HL-60 (cell line): ENCODE measurements at regions not wholly inside any gene's neighbourhood (a gene's known extent, or its start where the extent isn't known, plus 50 kb on each side); places are given as distances from the start of the nearest gene placed in this dataset.

ENCODE experiments used
- DNase-seq, 2 experiments: peaks; one replicate each; pipeline ENCODE4 v3.0.0-alpha.2; 2010 to 2020; ENCODE audit warnings: low read depth in 1 of 2, low spot score in 1 of 2
- H3K27ac ChIP-seq: fragments of 250-450 bp; sonication (Bioruptor Pico); replicated peaks from 2 replicates; pipeline ENCODE4 v1.5.1; 2020; ENCODE audit warnings: mild to moderate bottlenecking, moderate library complexity
- H3K27me3 ChIP-seq: fragments of 250-450 bp; sonication (Bioruptor Pico); 2 replicates; pipeline ENCODE4 v1.5.1; 2021; ENCODE audit warnings: mild to moderate bottlenecking, moderate library complexity; ENCODE audit not compliant: insufficient read depth, poor library complexity, severe bottlenecking
- H3K4me3 ChIP-seq: replicated peaks from 2 replicates; pipeline ENCODE4 v1.5.1; 2011; ENCODE audit warnings: mild to moderate bottlenecking, control low read depth, low read length; ENCODE audit not compliant: insufficient read depth
- GABPA ChIP-seq: IDR thresholded peaks from 2 replicates; pipeline ENCODE4 v1.6.1; 2012; ENCODE audit warnings: low read depth
- POLR2AphosphoS5 ChIP-seq: IDR thresholded peaks from 2 replicates; pipeline ENCODE4 v1.6.1; 2012; ENCODE audit warnings: low read depth
- SPI1 ChIP-seq: IDR thresholded peaks from 2 replicates; pipeline ENCODE4 v1.6.1; 2012; ENCODE audit warnings: low read depth, mild to moderate bottlenecking, borderline replicate concordance
- TF ChIP-seq, protein P1 (sequence below): IDR thresholded peaks from 2 replicates; pipeline ENCODE4 v1.6.1; 2012; ENCODE audit warnings: low read depth; ENCODE audit not compliant: insufficient replicate concordance
- TF ChIP-seq, protein P2 (sequence below): IDR thresholded peaks from one replicate; pipeline ENCODE4 v1.5.1; 2011; ENCODE audit warnings: low read length, control low read depth, inconsistent platforms; ENCODE audit not compliant: insufficient read depth

DNA sequence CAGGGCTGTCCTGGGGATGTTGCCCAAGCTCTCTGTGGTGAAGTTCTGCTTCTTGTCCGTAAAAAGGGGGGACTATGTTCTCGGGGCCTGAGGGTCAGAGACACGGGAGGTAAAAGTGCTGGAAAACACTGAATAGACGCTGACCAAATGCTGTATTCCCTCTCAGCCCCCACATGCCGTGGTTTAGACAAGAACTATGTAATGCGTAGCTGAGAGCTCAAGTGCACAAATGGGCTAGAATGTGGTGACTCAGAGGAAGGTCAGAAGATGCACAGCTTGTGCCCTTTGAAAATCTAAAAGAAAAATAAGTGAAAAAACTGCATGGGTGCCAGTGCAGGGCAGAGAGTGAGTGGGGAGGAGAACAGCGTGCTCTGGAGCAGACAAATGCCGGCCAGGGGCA lies 80.3 kb upstream of the MAP4K4 start:
- Histone ChIP-seq H3K4me3 (no peak overlapping the region), H3K27ac (no peak overlapping the region), H3K27me3 (no peaks in the 10 kb centered on the region)
- DNase-seq, result no peak
- TF ChIP-seq, protein P1, sequence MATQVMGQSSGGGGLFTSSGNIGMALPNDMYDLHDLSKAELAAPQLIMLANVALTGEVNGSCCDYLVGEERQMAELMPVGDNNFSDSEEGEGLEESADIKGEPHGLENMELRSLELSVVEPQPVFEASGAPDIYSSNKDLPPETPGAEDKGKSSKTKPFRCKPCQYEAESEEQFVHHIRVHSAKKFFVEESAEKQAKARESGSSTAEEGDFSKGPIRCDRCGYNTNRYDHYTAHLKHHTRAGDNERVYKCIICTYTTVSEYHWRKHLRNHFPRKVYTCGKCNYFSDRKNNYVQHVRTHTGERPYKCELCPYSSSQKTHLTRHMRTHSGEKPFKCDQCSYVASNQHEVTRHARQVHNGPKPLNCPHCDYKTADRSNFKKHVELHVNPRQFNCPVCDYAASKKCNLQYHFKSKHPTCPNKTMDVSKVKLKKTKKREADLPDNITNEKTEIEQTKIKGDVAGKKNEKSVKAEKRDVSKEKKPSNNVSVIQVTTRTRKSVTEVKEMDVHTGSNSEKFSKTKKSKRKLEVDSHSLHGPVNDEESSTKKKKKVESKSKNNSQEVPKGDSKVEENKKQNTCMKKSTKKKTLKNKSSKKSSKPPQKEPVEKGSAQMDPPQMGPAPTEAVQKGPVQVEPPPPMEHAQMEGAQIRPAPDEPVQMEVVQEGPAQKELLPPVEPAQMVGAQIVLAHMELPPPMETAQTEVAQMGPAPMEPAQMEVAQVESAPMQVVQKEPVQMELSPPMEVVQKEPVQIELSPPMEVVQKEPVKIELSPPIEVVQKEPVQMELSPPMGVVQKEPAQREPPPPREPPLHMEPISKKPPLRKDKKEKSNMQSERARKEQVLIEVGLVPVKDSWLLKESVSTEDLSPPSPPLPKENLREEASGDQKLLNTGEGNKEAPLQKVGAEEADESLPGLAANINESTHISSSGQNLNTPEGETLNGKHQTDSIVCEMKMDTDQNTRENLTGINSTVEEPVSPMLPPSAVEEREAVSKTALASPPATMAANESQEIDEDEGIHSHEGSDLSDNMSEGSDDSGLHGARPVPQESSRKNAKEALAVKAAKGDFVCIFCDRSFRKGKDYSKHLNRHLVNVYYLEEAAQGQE, result no peak
- TF ChIP-seq SPI1 (no peak), POLR2AphosphoS5 (no peak), GABPA (no peak)
- TF ChIP-seq, protein P2, sequence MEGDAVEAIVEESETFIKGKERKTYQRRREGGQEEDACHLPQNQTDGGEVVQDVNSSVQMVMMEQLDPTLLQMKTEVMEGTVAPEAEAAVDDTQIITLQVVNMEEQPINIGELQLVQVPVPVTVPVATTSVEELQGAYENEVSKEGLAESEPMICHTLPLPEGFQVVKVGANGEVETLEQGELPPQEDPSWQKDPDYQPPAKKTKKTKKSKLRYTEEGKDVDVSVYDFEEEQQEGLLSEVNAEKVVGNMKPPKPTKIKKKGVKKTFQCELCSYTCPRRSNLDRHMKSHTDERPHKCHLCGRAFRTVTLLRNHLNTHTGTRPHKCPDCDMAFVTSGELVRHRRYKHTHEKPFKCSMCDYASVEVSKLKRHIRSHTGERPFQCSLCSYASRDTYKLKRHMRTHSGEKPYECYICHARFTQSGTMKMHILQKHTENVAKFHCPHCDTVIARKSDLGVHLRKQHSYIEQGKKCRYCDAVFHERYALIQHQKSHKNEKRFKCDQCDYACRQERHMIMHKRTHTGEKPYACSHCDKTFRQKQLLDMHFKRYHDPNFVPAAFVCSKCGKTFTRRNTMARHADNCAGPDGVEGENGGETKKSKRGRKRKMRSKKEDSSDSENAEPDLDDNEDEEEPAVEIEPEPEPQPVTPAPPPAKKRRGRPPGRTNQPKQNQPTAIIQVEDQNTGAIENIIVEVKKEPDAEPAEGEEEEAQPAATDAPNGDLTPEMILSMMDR, result no peak

DNA sequence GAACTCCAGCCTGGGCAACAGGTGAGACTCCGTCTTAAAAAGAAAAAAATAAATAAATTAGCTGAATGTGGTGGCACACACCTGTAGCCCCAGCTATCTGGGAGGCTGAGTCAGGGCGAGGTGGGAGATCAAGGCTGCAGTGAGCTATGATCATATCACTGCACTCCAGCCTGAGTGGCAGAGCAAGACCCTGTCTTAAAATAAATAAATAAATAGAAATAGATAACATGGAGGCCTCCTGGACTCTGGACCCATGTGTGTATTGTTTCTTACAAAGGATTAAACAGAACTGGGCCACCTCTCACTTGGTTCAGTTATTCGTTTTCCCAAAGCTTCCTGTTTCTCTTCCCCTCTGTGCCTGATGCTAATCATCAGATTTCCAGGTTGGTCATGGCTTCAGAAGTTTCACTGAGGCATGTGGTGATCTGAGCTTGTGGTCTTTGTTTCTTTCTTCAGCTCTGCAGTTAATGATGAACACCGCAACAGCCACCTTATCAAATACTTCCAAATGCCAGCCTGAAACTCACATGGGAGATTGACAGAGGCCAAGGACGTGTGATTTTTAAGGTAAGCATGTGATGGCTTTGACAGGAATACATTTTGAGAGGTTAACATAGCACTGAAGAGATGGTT lies 83.3 kb upstream of the MAP4K4 start:
- Histone ChIP-seq H3K4me3 (no peak overlapping the region), H3K27me3 (no peaks in the 10 kb centered on the region), H3K27ac (no peak overlapping the region)
- TF ChIP-seq, protein P1, result no peak
- DNase-seq, result no peak

DNA sequence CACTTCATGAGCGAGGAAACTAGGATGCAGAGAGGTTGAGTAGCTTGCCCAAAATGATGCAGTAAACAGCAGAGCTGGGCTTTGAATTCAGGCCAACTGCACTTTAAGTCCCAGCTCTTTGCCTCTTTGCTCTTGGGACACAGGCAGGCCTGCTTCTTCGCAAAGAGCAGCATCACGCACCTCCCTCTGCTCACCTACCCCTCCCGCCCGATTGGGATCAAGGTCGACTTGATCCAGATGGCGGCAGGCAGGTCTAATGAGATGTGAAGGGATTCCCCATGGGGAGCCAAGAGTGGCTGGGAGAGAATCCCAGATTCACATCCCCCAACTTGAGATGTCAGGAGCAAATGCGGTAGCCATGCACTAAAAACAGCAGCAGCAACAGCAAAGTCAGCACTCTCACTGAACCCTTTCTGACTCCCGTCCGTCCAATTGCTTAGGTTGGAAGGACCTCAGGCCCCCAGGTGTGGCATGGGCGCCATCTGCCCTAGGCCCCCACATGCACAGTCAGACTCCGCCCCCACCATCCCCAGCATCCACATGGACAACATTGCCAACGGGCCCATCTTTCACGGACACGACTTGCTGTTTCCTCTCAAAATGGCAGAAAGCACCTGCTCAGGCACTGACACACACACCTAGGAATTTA lies 84.3 kb upstream of the MAP4K4 start:
- Histone ChIP-seq H3K27me3 (no peaks in the 10 kb centered on the region), H3K4me3 (no peak overlapping the region), H3K27ac (no peak overlapping the region)
- DNase-seq, result no peak
- TF ChIP-seq, protein P1, result no peak
- TF ChIP-seq SPI1 (no peak), GABPA (no peak), POLR2AphosphoS5 (no peak)
- TF ChIP-seq, protein P2, result no peak
